NCI-H1694 treated with DMSO at 0.1 percent for 48 hours (cell line): ENCODE measurements at regions not wholly inside any gene's neighbourhood (a gene's known extent, or its start where the extent isn't known, plus 50 kb on each side); places are given as distances from the start of the nearest gene placed in this dataset.

Experiments used
- DNase-seq: peaks from one replicate; lab custom pipeline; 2025; lab: John Stamatoyannopoulos, UW

DNA sequence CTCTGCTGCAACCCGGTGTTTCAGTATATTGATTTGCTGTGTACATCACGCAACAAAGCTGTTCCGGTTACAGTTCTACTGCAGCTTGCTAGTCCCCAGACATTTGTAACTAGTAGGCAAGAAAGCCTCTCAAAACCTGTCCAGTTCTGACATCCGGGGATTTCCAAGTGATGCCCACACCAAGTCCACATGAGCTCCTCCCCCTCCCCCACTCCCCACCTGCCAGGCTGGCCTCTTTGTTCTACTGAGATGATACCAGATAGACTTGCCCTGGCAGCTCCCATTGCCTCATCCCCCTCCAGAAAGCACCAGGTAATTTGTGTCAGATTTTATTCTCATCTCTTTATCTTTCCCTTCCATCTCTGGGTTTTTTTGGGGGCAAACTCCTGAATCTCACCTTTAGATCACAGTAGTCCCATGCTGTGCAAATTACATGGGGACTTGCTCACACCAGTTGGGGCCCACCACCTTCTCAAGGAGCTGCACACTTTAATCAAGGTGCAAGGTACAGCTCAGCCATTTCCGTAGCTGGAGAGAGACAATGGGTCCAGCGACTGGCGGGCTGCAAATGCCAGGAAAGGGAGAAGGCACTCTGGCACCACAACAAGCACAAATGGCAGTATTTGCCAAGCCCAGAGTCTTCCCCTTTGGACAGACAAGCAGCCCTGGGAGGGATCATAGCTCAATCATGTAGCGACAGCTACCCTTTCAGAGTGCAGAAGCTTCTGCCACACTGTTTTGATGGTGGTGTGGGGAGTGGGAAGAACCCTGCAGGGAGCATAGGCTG, 183.1 kb downstream of the CYLD start:
- no peak for DNase-seq

DNA sequence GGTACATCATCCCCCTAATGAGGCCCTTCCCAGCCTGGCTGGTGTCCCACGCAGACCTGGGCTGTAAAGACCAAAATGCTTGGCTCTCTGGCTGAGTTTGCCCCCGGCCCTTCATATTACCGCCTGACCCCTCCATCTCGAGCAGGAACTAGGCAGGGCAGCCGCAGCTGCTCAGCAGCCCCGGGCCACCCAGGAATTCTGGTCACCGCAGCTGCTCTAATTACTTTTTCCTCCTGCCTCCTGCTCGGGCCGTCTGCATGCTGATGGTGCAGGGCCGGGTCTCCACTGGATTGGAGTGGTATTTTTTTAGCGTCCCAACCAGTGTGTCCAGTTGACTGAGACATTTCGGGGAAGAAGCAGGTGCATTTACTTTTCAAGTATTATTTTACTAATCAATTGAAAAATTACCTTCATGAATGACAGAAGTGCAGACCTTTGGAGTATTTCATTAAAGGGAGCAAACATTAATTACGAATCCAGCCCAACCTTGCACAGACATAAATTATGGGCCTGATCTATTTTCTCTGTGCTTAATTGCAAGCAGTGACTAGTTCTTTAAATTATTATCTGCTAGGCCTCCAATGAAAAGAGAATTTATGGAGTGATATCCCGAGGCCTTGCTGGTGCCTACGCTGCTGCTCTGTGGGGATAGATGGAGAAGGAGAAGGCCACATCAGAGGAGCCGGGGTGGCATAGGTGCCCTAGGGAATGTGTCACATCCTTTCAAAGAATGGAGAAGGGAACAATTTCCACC, 176.2 kb downstream of the CYLD start:
- DNase-seq: peak; percentile 30

DNA sequence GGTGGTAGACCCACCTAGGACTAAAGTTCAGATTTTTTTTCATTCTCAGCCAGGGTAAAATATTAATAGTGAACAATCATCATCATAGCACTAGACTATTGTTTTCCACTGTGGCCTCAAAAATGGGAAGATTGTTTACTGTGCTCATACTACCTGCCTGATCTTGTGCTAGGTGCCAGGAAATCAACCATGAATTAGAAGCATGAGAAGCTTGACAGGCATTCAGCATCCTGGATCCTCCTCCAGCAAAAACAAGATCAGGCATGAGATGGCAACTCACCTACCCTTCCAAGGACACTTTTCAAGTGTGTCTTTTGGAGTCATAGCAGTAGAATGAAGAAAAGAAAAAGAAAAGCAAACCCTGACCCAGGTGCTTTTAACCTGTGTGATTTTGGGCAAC, 174.2 kb downstream of the CYLD start:
- no peak for DNase-seq

DNA sequence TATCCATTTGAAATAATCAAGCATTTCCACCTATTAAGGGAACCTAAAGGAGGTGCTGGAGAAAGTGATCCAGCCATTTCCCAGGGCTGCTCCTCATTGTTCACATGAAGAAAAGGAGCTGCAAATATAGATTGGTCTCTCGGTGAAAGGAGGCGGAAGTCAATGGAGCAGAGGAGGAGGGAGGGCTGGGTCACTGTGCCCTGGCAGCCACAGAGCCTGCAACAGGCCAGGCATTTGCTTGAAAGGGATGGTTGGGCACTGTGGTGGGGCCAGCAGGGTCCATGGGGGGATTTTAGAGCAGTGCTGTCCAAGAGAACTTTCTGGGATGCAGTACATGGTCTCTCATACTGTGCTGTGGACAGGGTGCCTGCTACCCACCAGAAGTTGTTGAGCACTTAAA, 173.2 kb downstream of the CYLD start:
- DNase-seq: no peak

DNA sequence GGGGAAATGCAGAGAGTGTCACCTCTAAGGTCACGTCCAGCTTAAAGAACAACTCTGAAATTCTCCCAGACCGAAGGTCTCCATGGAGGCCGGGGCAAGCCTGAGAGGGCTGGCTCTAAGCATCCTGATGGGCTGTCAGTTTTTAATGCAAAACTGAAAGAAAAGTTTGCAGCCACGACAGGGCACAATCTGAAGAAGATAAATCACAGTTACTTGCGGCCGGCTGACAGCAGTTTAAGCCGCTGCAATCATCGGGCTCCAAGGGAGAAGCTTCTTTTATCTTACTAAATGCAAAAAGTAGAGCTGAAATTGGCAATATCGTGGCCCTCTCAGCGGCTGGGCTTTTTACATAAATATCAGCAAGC, 168.8 kb downstream of the CYLD start:
- no peak for DNase-seq

DNA sequence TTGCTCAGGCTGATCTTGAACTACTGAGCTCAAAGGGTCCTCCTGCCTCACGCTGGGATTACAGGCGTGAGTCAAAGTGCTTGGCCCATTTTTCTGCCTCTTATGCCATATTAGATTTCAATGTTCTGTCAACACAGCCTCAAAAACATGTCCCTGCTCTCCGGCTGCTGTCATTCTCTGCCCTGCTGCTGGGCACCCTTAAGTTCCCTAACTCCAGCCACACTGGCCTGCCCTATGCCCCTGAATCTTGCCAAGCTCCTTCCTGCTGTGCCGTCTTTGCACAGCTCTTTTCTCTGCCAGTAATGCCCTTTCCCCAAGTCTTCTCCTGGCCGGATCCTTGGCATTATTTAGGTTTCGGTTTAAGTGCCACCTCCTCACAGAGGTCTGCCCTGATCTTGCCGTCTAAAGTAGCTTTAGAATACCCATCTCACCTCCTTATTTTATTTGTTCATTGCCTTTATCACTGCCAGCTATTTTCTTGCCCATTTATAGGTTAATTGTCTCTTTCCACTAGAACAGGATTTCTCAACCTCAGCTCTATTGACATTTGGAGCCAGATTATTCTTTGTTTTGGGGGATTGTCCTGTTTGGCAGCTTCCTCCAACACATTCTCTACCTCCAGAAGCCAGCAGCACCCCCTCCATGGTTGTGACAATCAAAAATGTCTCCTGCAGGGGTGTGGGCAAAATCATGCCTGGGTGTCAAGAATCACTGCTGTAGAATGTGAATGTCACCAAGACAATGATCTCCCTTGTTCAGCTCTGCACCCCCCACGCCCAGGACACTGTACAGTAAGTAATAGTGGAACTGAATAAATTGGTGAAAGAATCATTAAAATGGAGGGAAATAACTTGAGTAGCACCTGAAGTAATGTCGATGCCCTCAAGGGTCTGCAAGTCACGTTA, 168.2 kb downstream of the CYLD start:
- no peak for DNase-seq

DNA sequence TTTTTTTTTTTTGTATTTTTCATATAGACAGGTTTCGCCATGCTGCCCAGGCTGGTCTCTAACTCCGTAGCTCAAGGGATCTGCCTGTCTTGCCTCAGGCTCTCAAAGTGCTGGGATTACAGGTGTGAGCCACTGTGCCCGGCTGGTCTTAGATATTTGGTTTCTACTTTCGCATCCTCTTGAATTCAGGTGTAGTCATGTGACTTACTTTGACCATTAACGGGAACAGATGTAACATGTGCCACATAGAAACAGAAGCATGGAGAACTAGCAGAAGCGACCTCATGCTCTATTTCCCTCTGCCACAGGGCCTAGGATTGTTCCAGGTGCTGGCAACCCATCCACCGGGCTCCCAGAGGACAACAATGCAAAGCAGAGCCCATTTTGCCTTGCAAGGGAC, 166.6 kb downstream of the CYLD start:
- DNase-seq: no peak

DNA sequence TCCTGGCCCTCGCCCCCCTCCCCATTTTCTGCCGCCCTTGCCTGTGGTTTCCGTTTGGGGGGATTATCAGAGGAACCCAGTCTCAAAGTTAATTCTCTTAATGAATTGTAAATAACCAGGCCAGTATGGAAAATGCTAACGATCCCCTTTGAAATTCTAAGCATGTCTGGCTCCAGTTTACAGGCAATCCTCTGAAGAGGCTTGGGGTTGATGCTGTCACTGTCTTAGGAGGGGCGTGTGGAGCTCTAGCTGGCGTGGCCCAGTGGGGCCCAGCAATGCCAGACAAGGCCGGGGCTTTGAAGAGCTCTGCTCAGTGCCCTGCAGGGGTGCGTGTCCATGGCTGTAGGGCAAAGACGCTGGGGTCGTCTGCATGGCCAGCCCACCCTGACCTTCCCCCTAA, 164.6 kb downstream of the CYLD start:
- DNase-seq: no peak

DNA sequence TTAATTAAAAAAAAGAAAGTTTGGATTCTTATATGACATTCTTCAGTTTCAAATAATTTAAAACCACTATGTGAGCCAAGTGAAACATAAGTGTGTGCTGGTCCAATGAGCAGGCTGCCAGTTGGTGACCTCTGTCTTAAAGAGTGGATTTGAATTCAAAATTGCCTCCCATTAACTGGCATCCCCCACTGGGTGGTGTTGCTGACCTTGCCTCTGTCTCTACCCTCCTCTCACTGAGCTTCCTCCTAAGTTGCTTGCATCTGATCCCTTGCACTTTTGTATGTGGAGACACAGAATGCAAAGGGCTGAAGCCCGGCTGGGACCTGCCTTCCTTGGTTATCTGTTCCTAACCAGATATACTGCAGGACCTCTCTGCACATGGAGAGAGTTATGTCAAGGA, 160.6 kb downstream of the CYLD start:
- no peak for DNase-seq

DNA sequence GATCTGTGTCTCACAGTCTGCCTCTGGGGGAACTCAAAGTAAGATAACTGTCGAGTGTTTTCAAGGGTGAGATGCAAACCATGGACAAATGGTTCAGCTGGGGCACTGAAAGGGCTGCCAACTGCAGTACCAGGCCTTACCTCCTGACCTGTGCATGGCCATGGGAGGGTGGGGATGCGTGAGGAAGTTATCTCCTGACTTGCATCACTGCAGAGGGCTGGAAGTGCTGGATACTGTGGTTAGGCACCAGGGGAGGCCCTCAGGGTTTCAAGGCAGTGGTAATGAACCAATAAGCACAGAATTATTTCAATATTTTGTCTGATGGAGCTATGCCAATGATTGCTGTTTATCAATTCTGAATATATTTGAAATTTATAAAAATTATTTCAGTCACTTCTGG, 159.2 kb downstream of the CYLD start:
- DNase-seq: no peak

DNA sequence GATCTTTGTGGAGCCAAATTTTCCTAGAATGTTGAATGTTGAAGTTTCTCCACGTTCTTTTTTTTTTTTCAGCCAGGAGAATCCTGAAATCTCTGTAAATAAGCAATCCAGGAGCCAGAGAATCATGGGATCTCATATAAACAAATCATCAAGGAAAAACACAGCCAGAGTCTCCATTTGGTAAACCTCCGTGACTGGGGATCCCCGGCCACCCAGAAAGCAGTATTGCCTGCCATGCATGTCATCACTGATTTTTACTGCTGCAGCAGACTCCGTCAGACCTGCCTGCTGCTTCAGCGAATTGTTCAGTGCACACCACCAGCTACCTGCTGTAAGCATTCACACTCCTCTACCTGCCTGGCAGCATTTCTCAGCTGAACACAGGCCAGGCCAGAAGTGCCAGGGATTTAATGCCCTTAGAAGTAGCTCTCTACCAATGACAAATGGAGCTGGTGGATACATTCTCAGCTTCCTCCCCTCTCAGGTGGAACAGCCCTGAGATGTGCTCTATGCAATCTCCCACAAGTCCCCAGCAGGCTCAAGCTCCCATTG, 158.6 kb downstream of the CYLD start:
- DNase-seq: no peak

DNA sequence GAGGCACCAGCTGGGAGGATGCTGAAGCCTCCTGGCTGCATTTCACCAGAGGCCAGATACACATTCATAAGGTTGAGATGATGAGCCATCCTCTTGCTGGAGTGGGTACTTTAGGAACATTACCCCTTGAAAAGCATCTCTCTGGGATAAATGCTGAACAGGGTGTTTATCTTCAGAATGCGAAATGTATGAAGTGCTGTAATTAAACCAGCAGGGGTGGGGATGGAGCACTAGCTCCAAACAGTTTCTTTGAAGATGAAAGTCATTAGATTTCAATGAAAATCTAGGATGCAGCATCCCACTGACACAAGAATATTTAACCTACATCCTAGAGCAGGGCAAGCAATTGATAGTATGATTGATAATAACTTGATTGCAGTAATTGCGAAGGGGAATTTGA, 158.1 kb downstream of the CYLD start:
- DNase-seq: no peak

DNA sequence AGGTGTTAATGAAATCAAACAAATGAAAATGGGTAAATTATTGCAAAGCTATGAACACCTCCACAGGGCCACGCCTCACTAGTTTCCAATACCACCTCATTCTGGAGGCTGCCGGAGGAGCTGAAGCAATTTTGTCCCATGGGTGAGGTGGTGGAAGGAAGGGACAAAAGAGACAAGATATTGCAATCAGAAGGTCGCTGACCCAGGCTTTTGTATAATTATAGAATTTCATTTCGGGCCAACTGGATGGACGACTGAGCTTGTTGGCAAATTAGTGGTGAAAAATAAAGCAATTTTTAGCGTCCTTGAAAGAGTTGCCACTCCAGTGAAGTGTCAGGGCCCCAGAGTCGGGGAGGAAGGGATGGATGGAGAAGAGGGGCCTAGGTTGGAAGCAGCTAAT, 147.9 kb downstream of the CYLD start:
- no peak for DNase-seq

DNA sequence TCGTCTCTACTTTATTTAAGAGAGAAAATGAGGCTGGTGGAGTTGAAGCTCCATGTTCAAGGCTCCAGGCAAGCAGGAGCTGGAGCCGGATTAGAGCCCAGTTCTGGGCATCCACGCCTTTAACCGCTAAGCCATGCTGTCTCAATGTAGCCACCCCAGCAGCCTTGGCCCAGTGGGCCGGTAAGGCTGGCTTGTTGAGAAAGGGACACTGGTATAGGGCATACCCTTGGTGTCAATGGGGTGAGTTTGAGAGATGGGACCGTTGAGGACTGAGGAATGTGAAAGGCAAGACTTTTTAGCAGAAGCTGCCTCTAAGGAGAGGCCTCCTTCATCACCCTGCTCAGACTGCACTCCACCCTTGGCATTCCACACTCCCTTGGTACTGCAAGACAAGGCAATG, 147.4 kb downstream of the CYLD start:
- DNase-seq: no peak

DNA sequence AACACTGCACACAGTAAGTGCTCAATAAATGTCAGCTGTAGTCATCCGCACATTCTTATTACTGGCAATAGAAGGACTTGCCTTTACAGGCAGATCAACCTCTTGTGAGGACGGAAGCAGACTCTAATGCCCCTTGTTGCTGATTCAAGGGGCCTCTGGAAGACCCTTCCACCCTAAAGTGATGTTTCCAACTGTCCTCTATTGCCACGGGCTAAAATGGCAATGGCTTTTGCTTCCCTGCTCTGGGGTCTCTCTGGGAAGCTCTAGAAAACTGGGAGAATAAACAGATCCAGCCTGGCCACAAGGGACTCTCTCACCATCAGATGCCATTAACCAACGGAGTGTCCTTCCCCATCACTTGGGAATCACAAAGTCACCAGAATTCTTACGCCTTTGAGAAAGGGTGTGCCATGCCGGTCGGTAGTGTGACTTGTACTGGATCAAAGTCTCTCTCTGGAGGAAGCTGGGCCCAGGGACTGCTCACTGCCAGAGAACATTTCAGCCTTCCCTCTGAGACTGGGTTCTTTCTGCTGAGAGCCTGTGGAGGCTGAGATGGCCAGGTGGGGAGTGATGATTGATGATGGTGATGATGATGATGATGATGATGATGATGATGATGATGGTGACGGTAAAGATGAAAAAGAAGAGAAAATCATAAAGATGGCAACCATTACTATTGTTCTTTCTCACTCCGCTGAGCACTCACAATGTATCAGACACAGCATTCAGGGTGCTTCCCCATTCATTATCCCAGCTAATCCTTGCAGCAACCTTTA, 146.8 kb downstream of the CYLD start:
- DNase-seq: no peak

DNA sequence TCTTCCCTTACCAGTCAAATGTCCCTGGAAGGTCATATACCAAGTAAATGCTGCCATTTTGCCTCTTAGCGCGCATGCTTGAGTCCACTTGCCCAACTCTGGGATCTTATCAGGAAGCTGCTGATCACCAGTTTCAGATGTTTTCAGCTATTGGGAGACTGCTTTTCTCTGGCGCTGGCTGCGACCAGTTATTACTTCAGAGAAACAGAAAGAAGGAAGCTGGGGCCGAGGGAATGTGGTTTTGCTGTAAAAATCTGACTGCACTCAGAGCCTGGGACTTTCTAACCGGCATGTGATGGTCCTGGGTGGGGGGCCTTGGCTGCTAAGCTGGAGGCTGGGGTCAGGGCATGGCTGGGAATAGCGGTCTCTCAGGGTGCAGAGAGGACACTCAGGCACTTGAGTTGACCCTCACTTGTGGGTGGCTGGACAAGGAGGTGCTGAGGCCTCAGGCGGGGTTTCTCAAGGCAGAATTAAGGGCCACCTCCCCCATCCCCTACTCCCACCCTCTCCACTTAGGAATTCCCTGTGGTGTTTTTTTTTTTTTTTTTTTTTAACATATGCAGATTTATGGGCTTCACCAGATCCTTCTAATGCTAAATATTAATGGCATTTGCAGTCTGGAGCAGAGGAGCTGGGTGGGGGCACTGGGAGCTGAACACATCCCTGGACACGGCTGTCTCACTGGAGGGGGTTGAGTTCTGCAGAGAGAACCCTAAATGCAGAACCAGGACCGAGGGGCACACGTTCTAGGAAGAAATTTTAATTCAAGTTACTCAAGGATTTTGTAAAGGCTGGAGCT, 145.8 kb downstream of the CYLD start:
- DNase-seq: no peak

DNA sequence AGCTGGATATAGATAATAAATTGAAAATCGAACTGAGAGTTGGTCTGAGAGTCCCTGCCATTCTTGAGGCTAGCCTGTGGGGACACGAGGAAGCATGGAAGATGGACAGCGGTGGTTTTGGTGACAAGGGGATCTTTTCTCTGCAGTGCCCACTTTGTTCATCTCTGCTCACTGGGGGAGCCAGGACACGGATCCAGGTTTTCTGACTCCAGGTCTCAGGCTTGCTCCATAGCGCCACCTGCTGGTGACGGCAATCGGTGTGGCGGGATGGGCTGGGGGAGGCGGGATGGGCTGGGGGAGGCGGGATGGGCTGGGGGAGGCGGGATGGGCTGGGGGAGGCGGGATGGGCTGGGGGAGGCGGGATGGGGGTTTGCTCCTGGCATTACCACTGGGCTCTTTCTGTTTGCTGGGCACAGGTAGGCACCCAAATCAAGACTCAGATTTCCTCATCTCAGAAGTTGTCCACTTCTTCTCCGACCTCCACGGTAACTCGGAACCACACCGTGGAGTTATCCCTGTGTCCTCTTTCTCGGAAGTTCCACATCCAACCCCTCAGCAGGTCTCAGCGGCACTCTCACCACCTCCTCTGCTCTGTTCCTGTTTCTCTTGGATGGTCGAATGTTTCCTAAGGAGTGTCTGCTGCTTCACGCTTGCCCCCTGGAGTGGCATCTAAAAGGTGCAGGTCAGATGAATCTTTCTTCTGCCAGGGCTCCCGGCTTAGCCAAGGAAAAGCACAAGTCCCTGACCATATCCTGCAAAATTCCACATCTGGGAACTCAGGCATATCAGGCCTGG, 142.4 kb downstream of the CYLD start:
- no peak for DNase-seq

DNA sequence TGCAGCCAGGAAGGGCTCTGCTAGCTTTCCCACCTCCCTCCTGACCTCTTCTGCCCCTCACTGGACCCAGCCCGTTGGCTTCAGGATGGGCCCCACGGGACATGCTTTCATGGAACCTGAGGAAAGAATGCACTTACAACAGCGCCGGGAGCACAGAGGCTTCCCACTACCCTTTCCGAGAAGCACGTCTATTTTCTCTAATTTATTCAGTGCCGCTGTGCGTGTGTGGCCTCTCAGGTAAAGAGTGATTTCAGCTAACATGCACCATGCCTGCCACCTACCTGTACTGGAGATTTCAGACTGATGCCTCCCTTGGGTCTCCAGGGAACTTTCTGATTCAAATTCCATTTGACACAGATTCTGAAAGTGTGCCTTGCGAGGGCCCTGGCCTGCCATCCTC, 140.1 kb downstream of the CYLD start:
- DNase-seq: no peak

DNA sequence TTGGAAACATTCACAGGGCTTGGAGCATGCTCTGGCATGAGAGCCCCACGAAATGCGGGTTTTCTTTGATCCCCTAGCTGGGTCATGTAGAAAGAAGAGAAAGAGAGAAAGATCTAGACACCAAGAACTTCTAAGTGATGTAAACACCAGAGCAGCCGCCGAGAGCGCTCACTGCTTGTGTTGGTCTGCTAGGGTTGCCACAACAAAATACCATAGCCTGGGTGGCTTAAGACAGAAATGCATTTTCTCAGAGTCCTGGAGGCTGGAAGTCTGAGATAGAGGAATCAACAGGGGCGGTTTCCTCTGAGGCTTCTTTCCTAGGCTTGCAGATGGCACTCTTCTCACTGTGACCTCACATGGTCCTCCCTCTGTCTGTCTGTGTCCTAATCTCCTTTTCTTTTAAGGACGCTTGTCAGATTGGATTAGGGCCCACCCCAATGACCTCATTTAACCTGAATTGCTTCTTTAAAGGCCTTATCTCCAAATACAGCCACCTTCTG, 139.5 kb downstream of the CYLD start:
- DNase-seq: no peak

DNA sequence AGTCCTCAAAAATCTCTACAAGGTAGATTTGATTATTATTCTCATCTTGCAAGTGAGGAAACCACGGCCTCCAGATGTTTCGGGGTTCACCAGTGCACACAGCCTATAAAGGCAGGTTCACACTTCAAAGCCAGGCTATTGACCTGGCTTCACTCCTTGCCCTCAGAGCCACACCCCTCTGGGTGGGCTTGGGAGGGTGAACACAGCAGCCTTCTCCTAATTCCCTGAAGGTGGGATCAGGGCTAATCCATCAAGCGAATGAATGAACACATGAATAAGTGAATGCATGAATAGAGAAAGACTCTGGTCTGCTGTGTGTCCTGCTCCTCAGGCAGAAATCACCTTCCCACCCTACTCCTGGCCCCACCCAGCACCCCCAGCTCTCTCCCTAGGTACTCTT, 139.0 kb downstream of the CYLD start:
- no peak for DNase-seq
